ENCODE measurements at regions not wholly inside any gene's neighbourhood (a gene's known extent, or its start where the extent isn't known, plus 50 kb on each side); places are given as distances from the start of the nearest gene placed in this dataset.

- TF ChIP-seq CTCF (IDR thresholded peaks at IDR 0.05), result no peak
- ATAC-seq (no peak), DNase-seq (no peak)
- Histone ChIP-seq H3K4me3 (no peak overlapping the region), H3K27ac (no peak overlapping the region), H3K36me3 (no peaks in the 10 kb centered on the region), H3K4me1 (no peaks in the 10 kb centered on the region), H3K27me3 (no peaks in the 10 kb centered on the region), H3K9me3 (no peaks in the 10 kb centered on the region)
- intact Hi-C loops (cut with DNase I), result no loop called here
Measured at GRCh38 chr3:188092648-188093047, 61.3 kb upstream of the LPP start.

DNA sequence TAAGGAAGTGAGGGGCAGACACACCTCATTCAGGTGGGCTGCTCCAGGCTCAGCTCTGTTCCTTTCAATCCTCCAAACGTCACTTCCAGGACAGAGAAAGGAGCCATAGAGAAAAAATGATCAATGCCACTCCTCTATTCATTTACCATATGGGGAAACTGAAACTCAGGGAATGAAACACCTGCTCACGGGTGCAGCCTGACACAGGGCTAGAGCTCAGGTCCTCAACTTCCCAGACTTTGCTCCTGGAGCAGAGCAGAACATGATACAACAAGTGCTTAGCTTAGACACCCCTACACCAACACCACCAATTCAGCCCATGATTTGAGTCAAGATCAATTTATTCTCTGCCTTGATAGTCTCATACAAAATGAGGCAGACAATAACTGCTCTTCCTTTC lies 58.5 kb upstream of the LPP start:
- no peak overlapping the region for H3K4me3 ChIP-seq
- H3K27me3 ChIP-seq, result no peaks in the 10 kb centered on the region
- no peaks in the 10 kb centered on the region for H3K36me3 ChIP-seq
- no peak for ATAC-seq
- no peak overlapping the region for H3K27ac ChIP-seq
- DNase-seq, result no peak
- no peaks in the 10 kb centered on the region for H3K4me1 ChIP-seq
- no peak for TF ChIP-seq CTCF (IDR thresholded peaks at IDR 0.05)
- intact Hi-C loops (cut with DNase I), result no loop called here
- H3K9me3 ChIP-seq, result no peaks in the 10 kb centered on the region

- intact Hi-C loops (cut with DNase I), result no loop called here
- Histone ChIP-seq H3K27ac (no peak overlapping the region), H3K36me3 (no peaks in the 10 kb centered on the region), H3K4me3 (no peak overlapping the region), H3K27me3 (no peaks in the 10 kb centered on the region), H3K9me3 (no peaks in the 10 kb centered on the region), H3K4me1 (no peaks in the 10 kb centered on the region)
- TF ChIP-seq CTCF (IDR thresholded peaks at IDR 0.05), result no peak
- DNase-seq, result no peak
- ATAC-seq, result no peak
Measured at GRCh38 chr3:188097791-188098190, 56.2 kb upstream of the LPP start.

DNA sequence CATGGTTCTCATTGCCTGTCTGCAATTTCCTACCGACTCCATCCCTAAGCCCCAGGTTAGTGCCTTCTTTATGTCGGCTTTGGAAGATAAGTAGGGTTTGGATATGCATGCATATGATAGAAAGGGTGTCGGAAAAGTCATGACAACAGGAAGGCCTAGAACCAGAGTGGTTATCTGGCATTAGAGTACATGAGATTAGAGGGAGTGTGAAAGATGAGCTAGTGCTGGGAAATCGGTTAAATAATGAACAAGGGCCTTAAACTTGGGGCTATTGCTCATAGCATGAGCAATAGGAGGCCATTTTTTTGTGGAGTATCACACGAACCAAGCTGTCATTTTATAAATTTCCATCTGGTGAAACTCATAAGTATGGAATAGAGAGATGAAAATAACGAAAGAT lies 54.0 kb upstream of the LPP start:
- H3K4me1 ChIP-seq, result no peaks in the 10 kb centered on the region
- H3K4me3 ChIP-seq, result no peak overlapping the region
- no peak overlapping the region for H3K27ac ChIP-seq
- DNase-seq (no peak), ATAC-seq (no peak)
- no peaks in the 10 kb centered on the region for H3K27me3 ChIP-seq
- intact Hi-C loops (cut with DNase I), result no loop called here
- TF ChIP-seq CTCF (IDR thresholded peaks at IDR 0.05), result no peak
- H3K36me3 ChIP-seq, result no peaks in the 10 kb centered on the region
- no peaks in the 10 kb centered on the region for H3K9me3 ChIP-seq

DNA sequence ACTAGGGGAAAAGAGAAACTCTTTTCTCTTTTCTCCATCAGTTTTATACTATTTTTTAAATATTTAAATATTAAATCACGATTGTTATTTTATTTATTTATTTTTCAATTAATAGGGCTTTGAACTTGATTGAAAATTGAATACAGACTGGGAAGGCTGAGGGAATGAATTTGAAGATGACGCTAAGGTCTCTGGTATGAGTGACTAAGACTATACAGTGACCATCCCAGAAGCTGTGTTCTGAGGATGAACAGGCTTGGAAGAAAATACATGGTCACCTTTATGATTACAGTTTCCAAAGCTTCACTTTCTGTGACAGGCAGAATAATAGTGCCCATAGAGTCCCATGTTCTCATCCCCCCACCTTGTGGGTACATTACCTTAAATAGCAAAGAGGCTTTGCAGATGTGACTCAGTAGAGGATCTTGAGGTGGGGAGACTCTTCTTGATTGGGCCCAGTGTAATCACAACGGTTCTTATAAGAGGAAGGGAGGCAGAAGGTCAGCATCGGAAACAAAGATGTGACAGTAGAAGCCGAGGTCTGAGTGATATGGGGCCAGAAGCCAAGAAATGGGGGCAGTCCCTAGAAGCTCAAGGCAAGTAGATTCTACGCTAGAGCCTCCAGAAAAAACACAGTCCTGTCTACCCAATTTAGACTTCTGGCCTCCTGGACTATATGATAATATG lies 51.0 kb upstream of the LPP start:
- no peak for DNase-seq
- H3K27me3 ChIP-seq, result no peaks in the 10 kb centered on the region
- no peaks in the 10 kb centered on the region for H3K36me3 ChIP-seq
- intact Hi-C loops (cut with DNase I), result no loop called here
- no peak overlapping the region for H3K4me3 ChIP-seq
- no peaks in the 10 kb centered on the region for H3K9me3 ChIP-seq
- no peak overlapping the region for H3K27ac ChIP-seq
- no peaks in the 10 kb centered on the region for H3K4me1 ChIP-seq
- no peak for ATAC-seq
- no peak for TF ChIP-seq CTCF (IDR thresholded peaks at IDR 0.05)

DNA sequence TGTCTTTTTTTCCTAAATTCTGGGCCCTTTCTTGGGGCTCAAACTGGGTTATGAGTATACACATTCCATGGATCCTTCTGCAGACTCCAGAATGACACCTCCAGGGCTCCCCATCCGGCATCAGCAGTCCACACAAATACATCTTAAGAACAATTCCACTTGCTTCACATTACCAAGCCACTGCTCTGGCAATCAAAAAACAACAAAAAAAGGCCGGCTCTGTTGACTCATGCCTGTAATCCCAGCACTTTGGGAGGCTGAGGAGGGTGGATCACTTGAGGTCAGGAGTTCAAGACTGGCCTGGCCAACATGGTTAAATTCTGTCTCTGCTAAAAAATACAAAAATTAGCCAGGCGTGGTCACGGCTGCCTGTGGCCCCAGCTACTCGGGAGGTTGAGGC lies 49.9 kb upstream of the LPP start:
- no peak for ATAC-seq

More for the DNA sequence above, 49.9 kb upstream of the LPP start:
- intact Hi-C loops (cut with DNase I), result no loop called here
- Histone ChIP-seq H3K4me1 (no peaks in the 10 kb centered on the region), H3K4me3 (no peak overlapping the region), H3K9me3 (no peaks in the 10 kb centered on the region), H3K36me3 (no peaks in the 10 kb centered on the region), H3K27me3 (no peaks in the 10 kb centered on the region), H3K27ac (no peak overlapping the region)
- no peak for DNase-seq
- TF ChIP-seq CTCF (IDR thresholded peaks at IDR 0.05), result no peak

Measured in upper lobe of right lung (tissue), 1 donor.